HG03342 (cell line): ENCODE measurements at regions not wholly inside any gene's neighbourhood (a gene's known extent, or its start where the extent isn't known, plus 50 kb on each side); places are given as distances from the start of the nearest gene placed in this dataset.

Experiments used
- ATAC-seq: cut with Tn5 transposase; IDR thresholded peaks from one replicate; pipeline ENCODE4 v1.9.1; 2021; ENCODE audit warnings: mild to moderate bottlenecking, moderate library complexity; ENCODE audit not compliant: unreplicated experiment

GRCh38 chr2:103667335-103667884 lies 905.6 kb downstream of the TMEM182 start:
- ATAC-seq, result no peak

- ATAC-seq, result no peak
Measured at GRCh38 chr2:103669531-103669930, 907.7 kb downstream of the TMEM182 start.
